SK-N-SH treated with all-trans-retinoic acid at 6 μM for 48 hours (cell line): ENCODE measurements at regions not wholly inside any gene's neighbourhood (a gene's known extent, or its start where the extent isn't known, plus 50 kb on each side); places are given as distances from the start of the nearest gene placed in this dataset.

Experiments used
- ATAC-seq: fragments of 200-7000 bp; cut with Tn5 transposase; 3 replicates; pipeline ENCODE4 v1.9.1; 2020; ENCODE audit warnings: mild to moderate bottlenecking, moderate library complexity
- ARNTL ChIP-seq: fragments of 450-650 bp; formaldehyde crosslinking; IDR thresholded peaks from 2 replicates; pipeline ENCODE4 v1.5.0; 2020; ENCODE audit warnings: low read depth, mild to moderate bottlenecking, moderate library complexity, borderline replicate concordance
- BACH2 ChIP-seq: fragments of 250-450 bp; sonication (Bioruptor Pico); IDR thresholded peaks from 2 replicates; pipeline ENCODE4 v1.9.0; 2021; ENCODE audit warnings: mild to moderate bottlenecking, borderline replicate concordance
- CREB5 ChIP-seq: fragments of 250-450 bp; sonication (Bioruptor Pico); IDR thresholded peaks from 2 replicates; pipeline ENCODE4 v1.5.1; 2020; ENCODE audit warnings: low read depth, mild to moderate bottlenecking, moderate library complexity
- CSDC2 ChIP-seq: fragments of 250-450 bp; sonication (Bioruptor Pico); IDR thresholded peaks from 2 replicates; pipeline ENCODE4 v1.5.0; 2020; ENCODE audit warnings: mild to moderate bottlenecking, moderate library complexity
- ESRRG ChIP-seq: fragments of 250-450 bp; sonication (Bioruptor Pico); IDR thresholded peaks from 2 replicates; pipeline ENCODE4 v1.6.1; 2021; ENCODE audit warnings: mild to moderate bottlenecking
- GLIS3 ChIP-seq: fragments of 250-450 bp; sonication (Bioruptor Pico); IDR thresholded peaks from 2 replicates; pipeline ENCODE4 v1.5.0; 2020; ENCODE audit warnings: mild to moderate bottlenecking, moderate library complexity
- ISL1 ChIP-seq: fragments of 250-450 bp; sonication (Bioruptor Pico); IDR thresholded peaks from 2 replicates; pipeline ENCODE4 v2.1.2; 2022; ENCODE audit warnings: mild to moderate bottlenecking, moderate library complexity
- OSR1 ChIP-seq: fragments of 250-450 bp; sonication (Bioruptor Pico); IDR thresholded peaks from 2 replicates; pipeline ENCODE4 v1.8.0; 2022; ENCODE audit warnings: moderate library complexity, mild to moderate bottlenecking, inconsistent platforms
- PPARA ChIP-seq: fragments of 250-450 bp; sonication (Bioruptor Pico); IDR thresholded peaks from 2 replicates; pipeline ENCODE4 v1.5.0; 2020; ENCODE audit warnings: mild to moderate bottlenecking, borderline replicate concordance
- RARB ChIP-seq: fragments of 250-450 bp; sonication (Bioruptor Pico); IDR thresholded peaks from 2 replicates; pipeline ENCODE4 v1.8.0; 2021; ENCODE audit warnings: mild to moderate bottlenecking, moderate library complexity
- SNAI2 ChIP-seq: fragments of 250-450 bp; sonication (Bioruptor Pico); IDR thresholded peaks from 2 replicates; pipeline ENCODE4 v1.5.0; 2020; ENCODE audit warnings: mild to moderate bottlenecking, moderate library complexity
- TCF4 ChIP-seq: fragments of 250-450 bp; sonication (Bioruptor Pico); IDR thresholded peaks from 2 replicates; pipeline ENCODE4 v1.8.0; 2021; ENCODE audit warnings: mild to moderate bottlenecking, moderate library complexity, borderline replicate concordance
- TOX ChIP-seq: fragments of 250-450 bp; sonication (Bioruptor Pico); IDR thresholded peaks from 2 replicates; pipeline ENCODE4 v1.8.0; 2021; ENCODE audit warnings: mild to moderate bottlenecking, moderate library complexity, borderline replicate concordance
- TSHZ2 ChIP-seq: fragments of 250-450 bp; sonication (Bioruptor Pico); IDR thresholded peaks from 2 replicates; pipeline ENCODE4 v1.5.0; 2020; ENCODE audit warnings: mild to moderate bottlenecking, moderate library complexity
- ZC3H10 ChIP-seq: fragments of 250-450 bp; sonication (Bioruptor Pico); IDR thresholded peaks from 2 replicates; pipeline ENCODE4 v1.5.1; 2021; ENCODE audit warnings: mild to moderate bottlenecking, moderate library complexity
- ZFP3 ChIP-seq: fragments of 250-450 bp; sonication (Bioruptor Pico); IDR thresholded peaks from 2 replicates; pipeline ENCODE4 v1.5.0; 2020; ENCODE audit warnings: mild to moderate bottlenecking, moderate library complexity
- ZFP30 ChIP-seq: fragments of 450-650 bp; formaldehyde crosslinking; IDR thresholded peaks from 2 replicates; pipeline ENCODE4 v1.5.0; 2022; ENCODE audit warnings: mild to moderate bottlenecking, moderate library complexity
- ZNF565 ChIP-seq: fragments of 450-650 bp; formaldehyde crosslinking; conservative IDR thresholded peaks from 2 replicates; pipeline ENCODE4 v1.5.0; 2020; ENCODE audit warnings: low read depth, mild to moderate bottlenecking, moderate library complexity
- ZNF70 ChIP-seq: fragments of 450-650 bp; formaldehyde crosslinking; IDR thresholded peaks from 2 replicates; pipeline ENCODE4 v1.5.0; 2020; ENCODE audit warnings: mild to moderate bottlenecking, moderate library complexity
- ZNF8 ChIP-seq: fragments of 450-650 bp; formaldehyde crosslinking; IDR thresholded peaks from 2 replicates; pipeline ENCODE4 v1.5.0; 2020; ENCODE audit warnings: mild to moderate bottlenecking, moderate library complexity
- TF ChIP-seq, protein P1 (sequence below): fragments of 250-450 bp; sonication (Bioruptor Pico); IDR thresholded peaks from 2 replicates; pipeline ENCODE4 v1.5.1; 2021; ENCODE audit warnings: mild to moderate bottlenecking, moderate library complexity
- TF ChIP-seq, protein P2 (sequence below): fragments of 250-450 bp; sonication (Bioruptor Pico); IDR thresholded peaks from 2 replicates; pipeline ENCODE4 v1.8.0; 2021; ENCODE audit warnings: low read depth, mild to moderate bottlenecking, moderate library complexity, borderline replicate concordance

- TF ChIP-seq TOX (CRISPR knock-in tag) (no peak), PPARA (CRISPR knock-in tag) (no peak), ZNF565 (CRISPR knock-in tag) (no peak), ZNF70 (CRISPR knock-in tag) (no peak), ZNF8 (CRISPR knock-in tag) (no peak), ESRRG (CRISPR knock-in tag) (no peak), TSHZ2 (CRISPR knock-in tag) (no peak), SNAI2 (CRISPR knock-in tag) (no peak), BACH2 (CRISPR knock-in tag) (no peak), OSR1 (CRISPR knock-in tag) (no peak), TCF4 (CRISPR knock-in tag) (no peak), ZFP3 (CRISPR knock-in tag) (no peak), ISL1 (no peak), ARNTL (CRISPR knock-in tag) (no peak), CSDC2 (CRISPR knock-in tag) (no peak), ZC3H10 (CRISPR knock-in tag) (no peak), RARB (CRISPR knock-in tag) (no peak)
- TF ChIP-seq, protein P1, sequence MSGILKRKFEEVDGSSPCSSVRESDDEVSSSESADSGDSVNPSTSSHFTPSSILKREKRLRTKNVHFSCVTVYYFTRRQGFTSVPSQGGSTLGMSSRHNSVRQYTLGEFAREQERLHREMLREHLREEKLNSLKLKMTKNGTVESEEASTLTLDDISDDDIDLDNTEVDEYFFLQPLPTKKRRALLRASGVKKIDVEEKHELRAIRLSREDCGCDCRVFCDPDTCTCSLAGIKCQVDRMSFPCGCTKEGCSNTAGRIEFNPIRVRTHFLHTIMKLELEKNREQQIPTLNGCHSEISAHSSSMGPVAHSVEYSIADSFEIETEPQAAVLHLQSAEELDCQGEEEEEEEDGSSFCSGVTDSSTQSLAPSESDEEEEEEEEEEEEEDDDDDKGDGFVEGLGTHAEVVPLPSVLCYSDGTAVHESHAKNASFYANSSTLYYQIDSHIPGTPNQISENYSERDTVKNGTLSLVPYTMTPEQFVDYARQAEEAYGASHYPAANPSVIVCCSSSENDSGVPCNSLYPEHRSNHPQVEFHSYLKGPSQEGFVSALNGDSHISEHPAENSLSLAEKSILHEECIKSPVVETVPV (CRISPR knock-in tag) = no peak
- ATAC-seq = no peak
Observed at GRCh38 chr5:2249026-2249425, 366.3 kb upstream of the IRX4 start.

DNA sequence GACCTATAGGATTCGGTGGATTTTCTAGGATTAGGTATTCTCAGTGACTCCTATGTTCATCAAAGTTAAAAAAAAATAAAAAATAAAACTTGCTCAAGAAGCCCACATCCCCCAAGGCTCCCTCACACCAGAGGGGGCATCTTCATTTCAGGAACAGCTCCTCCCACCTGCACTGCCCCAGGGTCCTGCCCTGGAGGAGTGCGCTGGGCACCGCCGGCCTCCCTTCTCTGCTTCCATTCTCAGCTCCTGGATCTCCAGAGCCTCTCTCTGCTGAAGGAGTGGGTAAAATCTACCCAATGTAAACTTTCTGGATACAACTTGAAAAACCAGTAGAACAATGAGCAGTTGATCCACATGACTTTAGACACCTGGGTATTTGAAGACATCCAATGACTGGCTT is 359.8 kb upstream of the IRX4 start:
- no peak for TF ChIP-seq CREB5
- TF ChIP-seq SNAI2 (CRISPR knock-in tag) = no peak
- TF ChIP-seq ESRRG (CRISPR knock-in tag) = no peak
- TF ChIP-seq RARB (CRISPR knock-in tag) = no peak
- TF ChIP-seq OSR1 (CRISPR knock-in tag) = no peak
- no peak for TF ChIP-seq ZFP30 (CRISPR knock-in tag)
- no peak for TF ChIP-seq CSDC2 (CRISPR knock-in tag)
- no peak for TF ChIP-seq ISL1
- no peak for ATAC-seq

DNA sequence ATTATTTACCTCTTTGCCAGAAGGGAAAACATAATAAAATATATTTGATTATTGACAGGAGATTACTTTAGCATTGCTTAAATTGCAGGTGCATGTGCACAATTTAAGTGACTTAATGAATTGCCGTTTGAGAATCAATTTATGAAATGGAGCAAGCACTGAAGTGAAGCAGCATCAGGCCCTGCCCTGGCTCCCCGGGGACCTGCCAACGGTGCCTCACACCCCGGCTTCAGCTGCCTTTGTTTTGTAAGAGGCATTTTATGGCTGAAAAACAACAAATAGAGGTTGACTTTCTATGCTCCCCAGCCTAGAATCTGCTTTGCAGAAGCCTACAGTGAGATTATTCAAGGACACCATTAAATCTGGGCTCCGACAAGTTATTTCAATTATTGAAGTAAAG is 359.1 kb upstream of the IRX4 start:
- ATAC-seq = no peak

More for the DNA sequence above, 359.1 kb upstream of the IRX4 start:
- TF ChIP-seq CSDC2 (CRISPR knock-in tag) = no peak
- no peak for TF ChIP-seq ZFP30 (CRISPR knock-in tag)
- TF ChIP-seq RARB (CRISPR knock-in tag) = no peak
- no peak for TF ChIP-seq ZC3H10 (CRISPR knock-in tag)
- no peak for TF ChIP-seq ZNF565 (CRISPR knock-in tag)
- TF ChIP-seq, protein P2, sequence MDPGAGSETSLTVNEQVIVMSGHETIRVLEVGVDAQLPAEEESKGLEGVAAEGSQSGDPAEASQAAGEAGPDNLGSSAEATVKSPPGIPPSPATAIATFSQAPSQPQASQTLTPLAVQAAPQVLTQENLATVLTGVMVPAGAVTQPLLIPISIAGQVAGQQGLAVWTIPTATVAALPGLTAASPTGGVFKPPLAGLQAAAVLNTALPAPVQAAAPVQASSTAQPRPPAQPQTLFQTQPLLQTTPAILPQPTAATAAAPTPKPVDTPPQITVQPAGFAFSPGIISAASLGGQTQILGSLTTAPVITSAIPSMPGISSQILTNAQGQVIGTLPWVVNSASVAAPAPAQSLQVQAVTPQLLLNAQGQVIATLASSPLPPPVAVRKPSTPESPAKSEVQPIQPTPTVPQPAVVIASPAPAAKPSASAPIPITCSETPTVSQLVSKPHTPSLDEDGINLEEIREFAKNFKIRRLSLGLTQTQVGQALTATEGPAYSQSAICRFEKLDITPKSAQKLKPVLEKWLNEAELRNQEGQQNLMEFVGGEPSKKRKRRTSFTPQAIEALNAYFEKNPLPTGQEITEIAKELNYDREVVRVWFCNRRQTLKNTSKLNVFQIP (CRISPR knock-in tag) = no peak
- no peak for TF ChIP-seq ESRRG (CRISPR knock-in tag)
- no peak for TF ChIP-seq ZNF70 (CRISPR knock-in tag)
- no peak for TF ChIP-seq ZNF8 (CRISPR knock-in tag)
- TF ChIP-seq OSR1 (CRISPR knock-in tag) = no peak
- no peak for TF ChIP-seq ARNTL (CRISPR knock-in tag)
- no peak for TF ChIP-seq PPARA (CRISPR knock-in tag)
- no peak for TF ChIP-seq GLIS3 (CRISPR knock-in tag)
